Adipocyte (in vitro differentiated cells): ENCODE measurements at regions not wholly inside any gene's neighbourhood (a gene's known extent, or its start where the extent isn't known, plus 50 kb on each side); places are given as distances from the start of the nearest gene placed in this dataset.

Experiments
- DNase-seq: peaks from one replicate; pipeline ENCODE4 v3.0.0-alpha.2; 2015; ENCODE audit warnings: low read depth
- H3K27me3 ChIP-seq: replicated peaks from 2 replicates; pipeline ENCODE4 v1.7.0; 2013; ENCODE audit warnings: mild to moderate bottlenecking, low read length, moderate library complexity; ENCODE audit not compliant: control insufficient read depth, insufficient read depth
- H3K36me3 ChIP-seq: 2 replicates; pipeline ENCODE4 v1.7.0; 2013; ENCODE audit warnings: low read length, mild to moderate bottlenecking, moderate library complexity; ENCODE audit not compliant: control insufficient read depth, insufficient read depth, severe bottlenecking
- H3K4me1 ChIP-seq: 2 replicates; pipeline ENCODE4 v1.7.0; 2013; ENCODE audit warnings: mild to moderate bottlenecking, low read length, moderate library complexity; ENCODE audit not compliant: control insufficient read depth, insufficient read depth
- H3K4me3 ChIP-seq: 2 replicates; pipeline ENCODE4 v1.7.0; 2013; ENCODE audit warnings: mild to moderate bottlenecking, low read length, moderate library complexity
- H3K9ac ChIP-seq: 2 replicates; pipeline ENCODE4 v1.7.0; 2013; ENCODE audit warnings: mild to moderate bottlenecking, low read length, moderate library complexity
- H3K9me3 ChIP-seq: 2 replicates; pipeline ENCODE4 v1.7.0; 2013; ENCODE audit warnings: mild to moderate bottlenecking, low read length, moderate library complexity; ENCODE audit not compliant: control insufficient read depth

DNA sequence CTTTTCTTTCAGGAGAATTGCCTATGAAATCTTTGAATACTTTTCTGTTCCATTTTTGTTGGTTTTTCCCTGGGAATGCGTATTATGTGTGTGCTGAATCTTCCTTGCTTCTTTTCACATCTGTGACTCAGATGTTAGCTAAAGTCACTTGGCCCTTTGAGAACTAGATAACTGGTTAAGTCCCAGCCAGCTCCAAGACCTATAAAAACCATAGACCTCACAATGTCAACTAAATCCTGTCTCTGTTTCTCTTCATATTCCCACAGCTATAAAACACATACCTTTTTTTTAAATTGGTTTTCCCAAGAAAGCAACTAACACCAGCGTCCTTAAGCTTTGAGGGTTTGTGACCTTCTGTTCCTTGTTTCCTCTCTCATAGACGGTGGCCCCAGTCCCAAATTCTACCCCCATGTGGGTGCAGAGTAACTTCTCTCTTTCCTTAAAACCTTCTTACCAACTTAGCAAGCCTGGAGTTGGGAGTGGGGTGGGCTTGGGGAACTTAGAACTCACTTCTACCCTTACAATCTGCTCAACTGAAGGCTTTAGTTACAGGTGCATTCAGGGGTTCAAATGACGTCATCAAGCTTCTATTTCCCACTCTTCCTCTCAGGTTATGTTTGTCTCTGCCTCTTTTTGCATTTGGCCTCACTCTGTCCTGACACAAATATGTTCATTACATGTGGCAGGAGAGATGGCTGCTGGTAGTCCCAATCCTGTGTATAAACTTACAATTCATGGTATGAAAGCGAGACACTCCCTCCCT, 58.1 kb upstream of the TGIF1 start:
- no peak for DNase-seq
- no peaks in the 10 kb centered on the region for H3K4me1 ChIP-seq

DNA sequence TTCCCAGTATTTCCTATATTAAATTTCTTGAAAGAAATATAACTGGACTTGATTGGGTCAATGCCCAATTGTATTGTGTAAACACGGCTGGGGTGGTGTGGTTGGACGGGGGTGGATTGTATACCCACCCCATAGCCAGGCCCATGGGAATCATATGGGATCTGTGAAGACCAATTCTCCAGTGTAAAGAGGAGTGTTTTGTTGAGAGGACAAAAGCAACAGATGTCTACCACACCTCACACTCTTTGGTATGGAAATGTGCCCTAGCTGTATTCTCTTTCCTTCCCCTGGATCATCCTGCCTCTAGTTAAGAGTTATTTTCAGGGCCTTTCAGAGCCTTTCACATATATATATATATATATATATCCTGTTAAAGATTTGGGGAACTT, 57.5 kb upstream of the TGIF1 start:
- Histone ChIP-seq H3K27me3 (no peaks in the 10 kb centered on the region), H3K9me3 (peaks cover 15% of the 10 kb centered on the region), H3K4me1 (no peaks in the 10 kb centered on the region), H3K4me3 (no peak overlapping the region), H3K36me3 (no peaks in the 10 kb centered on the region), H3K9ac (no peak overlapping the region)
- DNase-seq, result no peak

More for the DNA sequence above, 58.1 kb upstream of the TGIF1 start:
- Histone ChIP-seq H3K9me3 (peaks cover 15% of the 10 kb centered on the region), H3K9ac (no peak overlapping the region), H3K36me3 (no peaks in the 10 kb centered on the region), H3K27me3 (no peaks in the 10 kb centered on the region), H3K4me3 (no peak overlapping the region)

DNA sequence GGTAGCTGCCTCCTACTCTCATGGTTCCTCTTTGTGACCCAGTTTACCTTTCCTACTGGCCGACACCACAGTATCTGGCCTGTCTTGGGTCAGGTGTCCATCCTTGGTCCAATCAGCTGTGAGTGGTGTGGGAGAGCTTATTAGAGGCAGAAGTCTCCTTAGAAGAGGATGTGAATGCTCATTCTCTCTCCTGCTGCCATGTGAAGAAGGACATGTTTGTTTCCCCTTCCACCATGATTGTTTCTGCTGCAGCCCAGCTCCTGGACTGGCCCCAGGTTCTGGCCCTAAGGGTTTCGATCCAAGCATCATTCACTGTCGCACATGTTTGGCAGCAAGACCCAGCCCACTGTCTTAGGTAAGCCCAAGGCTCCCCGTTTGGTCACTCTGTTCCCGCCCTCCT, 55.3 kb upstream of the TGIF1 start:
- H3K9ac ChIP-seq, result no peak overlapping the region
- DNase-seq, result no peak
- H3K27me3 ChIP-seq, result no peaks in the 10 kb centered on the region
- no peaks in the 10 kb centered on the region for H3K36me3 ChIP-seq
- no peak overlapping the region for H3K4me3 ChIP-seq
- no peaks in the 10 kb centered on the region for H3K4me1 ChIP-seq
- peaks cover 15% of the 10 kb centered on the region for H3K9me3 ChIP-seq

DNA sequence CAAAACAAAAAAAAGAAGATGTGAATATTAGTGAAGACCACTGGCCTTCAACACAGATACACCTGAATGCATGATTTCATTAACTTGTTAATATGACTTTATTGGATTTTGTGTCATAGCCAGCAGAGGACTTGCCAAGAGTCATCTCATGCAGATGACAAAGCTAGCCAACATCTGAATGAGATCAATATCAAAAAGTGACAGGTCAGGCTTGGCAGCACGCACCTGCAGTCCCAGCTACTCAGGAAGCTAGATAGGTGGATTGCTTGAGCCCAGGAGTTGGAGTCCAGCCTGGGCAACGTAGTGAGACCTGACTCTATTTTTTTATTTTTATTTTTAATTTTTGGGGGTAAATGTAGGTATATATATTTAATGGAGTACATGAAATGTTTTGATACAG, 54.5 kb upstream of the TGIF1 start:
- no peak overlapping the region for H3K4me3 ChIP-seq
- H3K9ac ChIP-seq, result no peak overlapping the region
- no peaks in the 10 kb centered on the region for H3K36me3 ChIP-seq
- no peak for DNase-seq
- no peaks in the 10 kb centered on the region for H3K27me3 ChIP-seq
- H3K4me1 ChIP-seq, result no peaks in the 10 kb centered on the region
- H3K9me3 ChIP-seq, result peaks cover 7% of the 10 kb centered on the region

DNA sequence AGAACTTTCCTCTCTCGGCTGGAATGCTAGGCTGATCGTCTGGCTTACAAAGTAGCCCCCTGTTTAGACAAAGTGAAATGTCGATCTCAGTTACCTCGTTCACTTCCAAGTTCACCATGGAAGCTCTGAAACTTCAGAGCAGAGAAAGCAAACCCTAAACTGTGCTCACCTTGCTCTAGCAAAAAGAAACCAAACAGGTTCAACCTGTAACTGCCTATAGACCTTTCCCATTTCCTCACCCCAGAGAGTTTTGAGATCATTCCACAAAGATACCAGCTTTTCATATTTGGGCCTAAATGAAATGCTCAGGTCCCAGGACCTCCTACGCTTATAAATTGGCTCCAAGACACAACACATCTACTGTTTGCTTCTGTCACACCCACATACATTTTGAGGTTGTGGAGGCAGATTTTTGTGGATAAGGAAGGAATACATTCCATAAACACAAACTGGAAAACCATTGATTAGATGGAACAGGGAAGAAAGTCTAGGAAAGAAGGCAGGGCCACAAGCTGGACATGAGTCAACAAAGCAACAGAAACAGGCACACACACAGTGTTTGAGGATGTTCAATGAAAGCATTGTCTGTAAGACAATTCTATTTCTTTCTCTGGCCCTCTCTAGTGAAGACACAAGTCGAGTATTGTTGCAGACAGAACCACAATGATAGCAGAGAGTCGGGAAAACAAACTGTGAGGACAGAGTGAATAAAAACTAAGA, 52.8 kb upstream of the TGIF1 start:
- Histone ChIP-seq H3K4me3 (no peak overlapping the region), H3K9me3 (peaks cover 13% of the 10 kb centered on the region), H3K36me3 (no peaks in the 10 kb centered on the region), H3K4me1 (no peaks in the 10 kb centered on the region), H3K9ac (no peak overlapping the region), H3K27me3 (no peaks in the 10 kb centered on the region)
- no peak for DNase-seq

DNA sequence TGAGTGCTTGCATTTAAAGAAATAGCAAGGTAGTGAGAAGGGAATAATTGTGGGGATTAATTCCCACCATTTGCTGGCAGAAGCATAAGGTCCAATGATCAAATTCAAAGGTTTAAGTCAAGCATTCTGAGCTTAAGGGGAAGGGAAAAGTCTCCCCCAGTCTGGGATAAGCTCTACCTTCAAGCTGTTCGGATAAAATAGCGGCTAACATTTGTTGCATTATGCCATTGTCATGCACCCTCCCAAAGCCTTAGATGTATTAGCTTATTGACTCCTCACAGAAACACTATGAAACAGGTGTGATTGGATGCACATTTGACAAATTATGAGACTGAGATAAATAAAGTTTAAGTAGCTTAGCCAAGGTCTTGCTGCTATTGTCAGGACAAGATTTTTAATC, 52.2 kb upstream of the TGIF1 start:
- H3K27me3 ChIP-seq, result no peaks in the 10 kb centered on the region
- H3K9me3 ChIP-seq, result peaks cover 13% of the 10 kb centered on the region
- DNase-seq, result no peak
- H3K4me3 ChIP-seq, result no peak overlapping the region
- no peaks in the 10 kb centered on the region for H3K36me3 ChIP-seq
- no peak overlapping the region for H3K9ac ChIP-seq
- H3K4me1 ChIP-seq, result no peaks in the 10 kb centered on the region
